Suppressor macrophage (primary cell): ENCODE measurements at regions not wholly inside any gene's neighbourhood (a gene's known extent, or its start where the extent isn't known, plus 50 kb on each side); places are given as distances from the start of the nearest gene placed in this dataset.
A peak's percentile ranks its signal among the peaks of the same experiment; 100 is the strongest.
"Not testable (repeated sequence)": the region's sequence is repeated elsewhere in the genome, so short reads cannot be mapped to it uniquely, and the experiment has no call there.

Experiments
- DNase-seq, 4 experiments: peaks; one replicate each; pipeline ENCODE4 v3.0.0-alpha.2; 2020 to 2022

DNA sequence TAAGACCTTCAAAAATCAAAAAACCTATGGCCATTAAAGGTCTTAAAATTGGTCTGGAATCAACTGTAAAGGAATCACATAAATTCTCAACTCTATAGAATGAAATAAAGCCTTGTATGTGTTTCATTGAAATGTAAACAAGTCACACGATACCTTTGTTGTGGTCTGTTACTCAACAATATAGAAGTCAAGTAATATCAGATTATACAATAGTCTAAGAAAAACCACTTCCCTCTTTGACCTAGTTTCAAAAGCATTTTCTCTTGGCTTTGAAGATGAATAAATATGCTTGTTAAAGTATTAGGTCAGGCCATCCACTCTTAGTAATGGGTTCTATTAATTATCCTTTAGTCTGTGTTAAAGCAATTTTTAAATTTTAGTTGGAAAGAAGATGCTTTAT, 79.8 kb upstream of the DIO2 start:
- peak in 1 of 4 experiments; percentile 57 for DNase-seq

DNA sequence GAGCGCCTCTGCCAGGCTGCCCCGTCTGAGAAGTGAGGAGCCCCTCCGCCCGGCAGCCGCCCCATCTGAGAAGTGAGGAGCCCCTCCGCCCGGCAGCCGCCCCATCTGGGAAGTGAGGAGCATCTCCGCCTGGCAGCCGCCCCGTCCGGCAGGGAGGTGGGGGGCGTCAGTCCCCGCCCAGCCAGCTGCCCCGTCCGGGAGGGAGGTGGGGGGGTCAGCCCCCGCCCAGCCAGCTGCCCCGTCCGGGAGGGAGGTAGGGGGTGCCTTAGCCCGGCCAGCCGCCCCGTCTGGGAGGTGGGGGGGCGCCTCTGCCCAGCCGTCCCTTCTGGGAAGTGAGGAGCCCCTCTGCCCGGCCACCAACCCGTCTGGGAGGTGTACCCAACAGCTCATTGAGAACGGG, 75.4 kb upstream of the DIO2 start:
- DNase-seq, result not testable (repeated sequence)

- no peak for DNase-seq
Measured at GRCh38 chr14:80278293-80279023, 67.2 kb upstream of the DIO2 start.

GRCh38 chr14:80275208-80275850, 64.0 kb upstream of the DIO2 start:
- DNase-seq, result no peak

- DNase-seq, result not testable (repeated sequence)
Measured at GRCh38 chr14:80274310-80274709, 63.0 kb upstream of the DIO2 start.

DNA sequence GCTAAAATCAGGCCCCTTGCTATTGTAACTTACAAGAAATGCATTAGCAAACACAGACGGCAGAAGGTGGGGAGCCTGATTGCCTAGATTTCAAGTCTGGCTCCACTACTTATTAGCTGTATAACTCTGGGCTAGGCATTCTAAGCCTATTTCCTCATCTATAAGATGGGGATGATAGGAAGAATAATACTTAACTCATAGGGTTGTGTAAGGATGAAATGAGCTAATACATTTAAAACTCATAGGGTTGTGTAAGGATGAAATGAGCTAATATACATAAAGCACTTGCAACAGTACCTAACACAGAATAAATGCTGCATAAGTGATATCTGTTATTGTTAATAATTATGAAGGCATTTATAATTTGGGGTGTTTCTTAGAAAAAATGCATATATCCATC, 60.1 kb upstream of the DIO2 start:
- peak in 1 of 4 experiments; percentile 5 for DNase-seq

GRCh38 chr14:80269353-80269925, 58.1 kb upstream of the DIO2 start:
- no peak for DNase-seq

DNA sequence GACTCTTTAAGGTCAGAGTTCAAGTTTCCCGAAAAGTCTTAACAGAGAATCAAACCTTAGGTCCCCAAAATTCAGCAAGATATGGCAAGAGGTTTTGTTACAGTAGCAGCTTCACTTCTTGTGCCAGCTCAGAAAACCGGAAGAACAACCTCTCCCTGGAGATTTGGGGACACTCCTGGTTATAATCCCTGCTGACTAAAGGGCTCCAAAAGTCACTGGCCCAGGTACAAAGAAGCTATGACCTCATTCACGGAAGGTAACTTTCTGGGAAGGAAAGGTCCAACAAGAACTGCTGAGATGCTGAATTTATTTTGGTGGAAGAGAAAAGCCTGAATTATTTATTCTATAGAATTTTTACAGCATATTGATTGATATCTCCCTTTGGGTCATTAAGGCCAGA, 55.6 kb upstream of the DIO2 start:
- DNase-seq, result no peak

GRCh38 chr14:80264702-80265101, 53.4 kb upstream of the DIO2 start:
- DNase-seq, result no peak
